OCI-LY7 (cell line): ENCODE measurements at regions not wholly inside any gene's neighbourhood (a gene's known extent, or its start where the extent isn't known, plus 50 kb on each side); places are given as distances from the start of the nearest gene placed in this dataset.

Experiments
- BruUV-seq: library from RNA; stranded (reverse); fragments of 400-500 nt; replicated peaks from 2 replicates; lab custom pipeline; 2021; lab: Mats Ljungman, UMichigan
- CTCF ChIA-PET: fragments of 300-600 bp; sonication (Branson Sonifier 250); formaldehyde crosslinking; loops from one replicate; lab custom pipeline; 2022; ENCODE audit warnings: antibody characterized with exemption; ENCODE audit not compliant: unreplicated experiment; lab: Charles Lee
- POLR2A ChIA-PET: fragments of 300-600 bp; sonication (Branson Sonifier 250); formaldehyde crosslinking; loops from one replicate; lab custom pipeline; 2022; ENCODE audit warnings: antibody characterized with exemption; lab: Charles Lee
- DNase-seq: peaks from one replicate; pipeline ENCODE4 v3.0.0-alpha.2; 2015; ENCODE audit warnings: low spot score
- H2AFZ ChIP-seq: fragments of 200-600 bp; sonication (generic), shearing (Covaris generic); 2 replicates; pipeline ENCODE4 v1.6.1; 2014; ENCODE audit warnings: mild to moderate bottlenecking, antibody characterized with exemption, low read length, moderate library complexity
- H3K27ac ChIP-seq: fragments of 200-600 bp; sonication (generic); 2 replicates; pipeline ENCODE4 v1.5.1; 2014; ENCODE audit warnings: mixed run types, low read depth, mild to moderate bottlenecking, moderate library complexity, low read length, inconsistent platforms; ENCODE audit not compliant: poor library complexity, severe bottlenecking
- H3K36me3 ChIP-seq: fragments of 200-600 bp; sonication (generic); 2 replicates; pipeline ENCODE4 v1.6.1; 2014; ENCODE audit warnings: mild to moderate bottlenecking, antibody characterized with exemption, low read length, moderate library complexity, mixed read lengths; ENCODE audit not compliant: insufficient read depth
- H3K4me1 ChIP-seq: fragments of 200-600 bp; sonication (generic); 2 replicates; pipeline ENCODE4 v1.5.1; 2014; ENCODE audit warnings: mild to moderate bottlenecking, low read length; ENCODE audit not compliant: insufficient read depth, poor library complexity, severe bottlenecking
- H3K4me2 ChIP-seq: fragments of 200-600 bp; sonication (generic); 2 replicates; pipeline ENCODE4 v1.6.1; 2014; ENCODE audit warnings: mild to moderate bottlenecking, low read length
- H3K4me3 ChIP-seq: fragments of 200-600 bp; sonication (generic); 2 replicates; pipeline ENCODE4 v1.5.1; 2014; ENCODE audit warnings: mild to moderate bottlenecking, low read depth, low read length; ENCODE audit not compliant: poor library complexity, severe bottlenecking
- H3K79me2 ChIP-seq: fragments of 200-600 bp; sonication (generic); 2 replicates; pipeline ENCODE4 v1.6.1; 2016; ENCODE audit warnings: low read depth, mild to moderate bottlenecking, low read length, moderate library complexity, mixed read lengths; ENCODE audit not compliant: insufficient read depth
- H3K9me2 ChIP-seq: fragments of 200-600 bp; sonication (generic); 2 replicates; pipeline ENCODE4 v1.6.1; 2016; ENCODE audit warnings: mild to moderate bottlenecking, low read length, mixed read lengths; ENCODE audit not compliant: insufficient read depth
- H3K9me3 ChIP-seq: fragments of 200-600 bp; sonication (generic); 2 replicates; pipeline ENCODE4 v1.6.1; 2014; ENCODE audit warnings: mild to moderate bottlenecking, mixed run types, low read length, mixed read lengths
- H4K20me1 ChIP-seq: fragments of 200-600 bp; sonication (generic); 2 replicates; pipeline ENCODE4 v1.6.1; 2014; ENCODE audit warnings: mild to moderate bottlenecking, antibody characterized with exemption, low read length, moderate library complexity, mixed read lengths; ENCODE audit not compliant: insufficient read depth
- CTCF ChIP-seq: fragments of 200-600 bp; sonication (generic); conservative IDR thresholded peaks from 2 replicates; pipeline ENCODE4 v1.5.1; 2014; ENCODE audit warnings: mild to moderate bottlenecking, antibody characterized with exemption, low read length, moderate library complexity, mixed read lengths
- EZH2phosphoT487 ChIP-seq: fragments of 200-600 bp; sonication (generic); IDR thresholded peaks from 2 replicates; pipeline ENCODE4 v1.6.1; 2018; ENCODE audit warnings: low read depth, borderline replicate concordance, mild to moderate bottlenecking, mixed run types, antibody characterized with exemption, low read length, moderate library complexity, mixed read lengths
- intact Hi-C: fragments of 100-400 bp; cut with micrococcal nuclease; formaldehyde crosslinking; loops from one replicate; pipeline ENCODE4 v1.10.0; 2022; ENCODE audit not compliant: unreplicated experiment

DNA sequence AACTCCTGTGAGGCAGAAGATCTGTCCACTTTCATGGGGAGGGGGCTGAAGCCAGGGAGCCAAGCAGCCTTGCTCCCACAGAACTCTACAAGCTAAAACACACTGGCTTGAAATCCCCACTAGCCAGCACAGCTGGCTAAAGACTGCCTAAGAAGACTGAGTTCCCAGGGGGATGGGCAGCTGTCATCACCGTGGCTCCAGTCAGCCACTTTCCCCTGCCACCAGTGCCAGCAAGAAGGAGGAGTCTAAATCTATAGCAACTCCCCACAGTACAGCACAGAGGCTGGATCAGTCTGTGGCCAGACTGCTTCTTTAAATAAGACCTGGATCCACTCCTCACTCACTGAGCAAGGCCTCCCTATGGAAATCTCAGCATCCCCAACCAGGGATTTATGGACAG is 308.6 kb downstream of the FAM47B start:
- H3K4me2 ChIP-seq, result no peak overlapping the region
- no peak for DNase-seq
- intact Hi-C loops, result no loop called here
- no peaks in the 10 kb centered on the region for H3K79me2 ChIP-seq
- no peak for TF ChIP-seq EZH2phosphoT487
- no peak for TF ChIP-seq CTCF
- ChIA-PET CTCF (no interaction called here), POLR2A (no interaction called here)
- no peak overlapping the region for H3K27ac ChIP-seq
- no peak overlapping the region for H2AFZ ChIP-seq
- H3K4me3 ChIP-seq, result no peak overlapping the region
- H3K9me3 ChIP-seq, result no peaks in the 10 kb centered on the region
- no peaks in the 10 kb centered on the region for H3K9me2 ChIP-seq
- BruUV-seq, result no TSS peak
- no peaks in the 10 kb centered on the region for H4K20me1 ChIP-seq
- H3K36me3 ChIP-seq, result no peaks in the 10 kb centered on the region
- no peaks in the 10 kb centered on the region for H3K4me1 ChIP-seq

DNA sequence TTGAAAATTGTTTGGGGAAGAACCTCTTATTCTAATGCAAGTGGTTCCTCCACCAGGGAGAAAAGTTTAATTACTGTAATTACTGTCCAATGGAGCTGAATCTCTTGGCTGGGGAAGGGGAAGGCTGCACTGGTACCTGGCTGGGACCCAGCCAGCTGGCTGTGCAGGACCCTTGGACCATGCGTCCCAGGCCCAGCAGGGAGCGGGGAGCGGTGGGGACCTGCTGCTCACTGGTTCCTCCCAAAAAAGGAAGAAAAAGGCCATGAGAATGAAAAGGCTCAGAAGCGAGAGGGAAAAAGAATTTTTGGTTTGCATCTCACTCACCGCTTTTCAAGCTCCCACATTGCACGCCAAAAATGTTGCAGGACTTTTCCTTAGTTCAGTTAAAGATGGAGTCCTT is 333.5 kb downstream of the FAM47B start:
- ChIA-PET CTCF (no interaction called here), POLR2A (interaction anchor here (0.6 kb wide), 1 partner anchor 342 kb away, joined by 3 read pairs; no protein-coding TSS in a partner anchor)
- Histone ChIP-seq H3K4me2 (no peak overlapping the region), H2AFZ (no peak overlapping the region), H3K4me1 (no peaks in the 10 kb centered on the region), H3K9me2 (no peaks in the 10 kb centered on the region), H3K79me2 (no peaks in the 10 kb centered on the region), H3K36me3 (no peaks in the 10 kb centered on the region), H3K9me3 (no peaks in the 10 kb centered on the region), H3K27ac (no peak overlapping the region), H4K20me1 (no peaks in the 10 kb centered on the region), H3K4me3 (no peak overlapping the region)
- intact Hi-C loops, result no loop called here
- no TSS peak for BruUV-seq
- TF ChIP-seq EZH2phosphoT487 (no peak), CTCF (no peak)
- DNase-seq, result no peak

DNA sequence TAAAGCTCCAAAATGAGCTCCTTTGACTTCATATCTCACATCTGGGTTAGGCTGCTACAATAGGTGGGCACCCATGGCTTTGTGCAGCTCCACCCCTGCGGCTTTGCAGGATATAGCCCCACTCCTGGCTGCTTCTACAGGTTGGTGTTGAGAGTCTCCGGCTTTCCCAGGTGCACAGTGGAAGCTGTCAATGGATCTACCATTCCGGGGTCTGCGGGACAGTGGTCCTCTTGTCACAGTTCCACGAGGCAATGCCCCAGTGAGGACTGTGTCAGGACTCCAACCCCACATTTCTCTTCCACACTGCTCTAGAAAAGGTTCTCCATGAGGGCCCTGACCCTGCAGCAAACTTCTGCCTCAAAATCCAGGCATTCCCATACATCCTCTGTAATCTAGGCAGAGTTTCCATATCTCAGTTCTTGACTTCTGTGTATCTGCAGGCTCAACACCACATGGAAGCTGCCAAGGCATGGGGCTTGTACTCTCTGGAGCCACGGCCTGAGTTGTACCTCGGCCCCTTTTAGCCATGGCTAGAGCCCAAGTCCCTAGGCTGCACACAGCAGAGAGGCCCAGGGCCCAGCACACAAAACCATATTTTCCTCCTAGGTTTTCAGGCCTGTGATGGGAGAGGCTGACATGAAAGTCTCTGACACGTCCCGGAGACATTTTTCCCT is 342.8 kb downstream of the FAM47B start:
- H3K9me2 ChIP-seq, result no peaks in the 10 kb centered on the region
- POLR2A ChIA-PET, result no interaction called here
- H3K9me3 ChIP-seq, result no peaks in the 10 kb centered on the region
- no peaks in the 10 kb centered on the region for H3K36me3 ChIP-seq
- H3K4me3 ChIP-seq, result no peak overlapping the region
- no peaks in the 10 kb centered on the region for H4K20me1 ChIP-seq
- no peak overlapping the region for H3K27ac ChIP-seq
- no peak for DNase-seq
- no peaks in the 10 kb centered on the region for H3K4me1 ChIP-seq
- intact Hi-C loops, result no loop called here
- no peak overlapping the region for H2AFZ ChIP-seq
- no TSS peak for BruUV-seq
- CTCF ChIA-PET, result no interaction called here
- no peak overlapping the region for H3K4me2 ChIP-seq
- TF ChIP-seq EZH2phosphoT487 (no peak), CTCF (no peak)
- no peaks in the 10 kb centered on the region for H3K79me2 ChIP-seq
